Stimulated activated memory B cell treated with anti-CD40 and anti-IgM and Interleukin-4, amounts not matched to agents 10 μg/mL and 1 μg/mL and 100 μg/mL, for 72 hours (primary cell): ENCODE measurements at regions not wholly inside any gene's neighbourhood (a gene's known extent, or its start where the extent isn't known, plus 50 kb on each side); places are given as distances from the start of the nearest gene placed in this dataset.
"Not testable (repeated sequence)": the region's sequence is repeated elsewhere in the genome, so short reads cannot be mapped to it uniquely, and the experiment has no call there.

Source experiments
- ATAC-seq: fragments of 150-1000 bp; cut with Tn5 transposase; 2 replicates; pipeline ENCODE4 v1.10.0; 2021
- H3K27ac Mint-ChIP-seq: one replicate; pipeline ENCODE4 v1.8.0; 2022; ENCODE audit warnings: mild to moderate bottlenecking, mixed read lengths
- H3K27me3 Mint-ChIP-seq: one replicate; pipeline ENCODE4 v1.8.0; 2022; ENCODE audit warnings: mixed read lengths
- H3K36me3 Mint-ChIP-seq: one replicate; pipeline ENCODE4 v1.8.0; 2022; ENCODE audit warnings: mixed read lengths
- H3K4me1 Mint-ChIP-seq: one replicate; pipeline ENCODE4 v1.8.0; 2022; ENCODE audit warnings: mixed read lengths
- H3K4me3 Mint-ChIP-seq: one replicate; pipeline ENCODE4 v1.8.0; 2022; ENCODE audit warnings: mild to moderate bottlenecking, moderate library complexity, mixed read lengths
- H3K9me3 Mint-ChIP-seq: one replicate; pipeline ENCODE4 v1.8.0; 2022; ENCODE audit warnings: mixed read lengths

- H3K4me1 Mint-ChIP-seq, result no peaks in the 10 kb centered on the region
- ATAC-seq, result no peak
- H3K9me3 Mint-ChIP-seq, result peaks cover 4% of the 10 kb centered on the region
- no peaks in the 10 kb centered on the region for H3K27me3 Mint-ChIP-seq
- no peak overlapping the region for H3K4me3 Mint-ChIP-seq
- H3K36me3 Mint-ChIP-seq, result no peaks in the 10 kb centered on the region
- no peak overlapping the region for H3K27ac Mint-ChIP-seq
These were observed 527.2 kb upstream of the EPHA5 start for GRCh38 chr4:66197451-66197850.

GRCh38 chr4:66193487-66193886 lies 523.2 kb upstream of the EPHA5 start:
- no peak overlapping the region for H3K27ac Mint-ChIP-seq
- H3K4me3 Mint-ChIP-seq, result no peak overlapping the region
- H3K36me3 Mint-ChIP-seq, result no peaks in the 10 kb centered on the region
- no peaks in the 10 kb centered on the region for H3K27me3 Mint-ChIP-seq
- ATAC-seq, result no peak
- H3K4me1 Mint-ChIP-seq, result no peaks in the 10 kb centered on the region
- no peaks in the 10 kb centered on the region for H3K9me3 Mint-ChIP-seq

- no peak for ATAC-seq
- Mint-ChIP-seq H3K4me1 (no peaks in the 10 kb centered on the region), H3K9me3 (no peaks in the 10 kb centered on the region), H3K4me3 (no peak overlapping the region), H3K36me3 (no peaks in the 10 kb centered on the region), H3K27me3 (no peaks in the 10 kb centered on the region), H3K27ac (no peak overlapping the region)
These were observed 517.0 kb upstream of the EPHA5 start for GRCh38 chr4:66187175-66187720.

- Mint-ChIP-seq H3K9me3 (peaks cover 4% of the 10 kb centered on the region), H3K4me1 (no peaks in the 10 kb centered on the region), H3K36me3 (no peaks in the 10 kb centered on the region), H3K27ac (no peak overlapping the region), H3K27me3 (no peaks in the 10 kb centered on the region), H3K4me3 (no peak overlapping the region)
- no peak for ATAC-seq
These were observed 515.8 kb upstream of the EPHA5 start for GRCh38 chr4:66186095-66186494.

GRCh38 chr4:66182636-66183035 lies 512.3 kb upstream of the EPHA5 start:
- H3K4me3 Mint-ChIP-seq, result no peak overlapping the region
- H3K9me3 Mint-ChIP-seq, result peaks cover 8% of the 10 kb centered on the region
- H3K27ac Mint-ChIP-seq, result no peak overlapping the region
- no peaks in the 10 kb centered on the region for H3K4me1 Mint-ChIP-seq
- no peaks in the 10 kb centered on the region for H3K27me3 Mint-ChIP-seq
- H3K36me3 Mint-ChIP-seq, result no peaks in the 10 kb centered on the region
- ATAC-seq, result no peak

GRCh38 chr4:66178906-66179305 lies 508.6 kb upstream of the EPHA5 start:
- Mint-ChIP-seq H3K4me3 (no peak overlapping the region), H3K9me3 (peaks cover 14% of the 10 kb centered on the region), H3K4me1 (no peaks in the 10 kb centered on the region), H3K27ac (no peak overlapping the region), H3K36me3 (no peaks in the 10 kb centered on the region), H3K27me3 (no peaks in the 10 kb centered on the region)
- peak; percentile 27 for ATAC-seq

GRCh38 chr4:66169341-66169740 lies 499.1 kb upstream of the EPHA5 start:
- Mint-ChIP-seq H3K4me3 (no peak overlapping the region), H3K36me3 (no peaks in the 10 kb centered on the region), H3K27ac (no peak overlapping the region), H3K9me3 (peaks cover 9% of the 10 kb centered on the region), H3K27me3 (no peaks in the 10 kb centered on the region), H3K4me1 (no peaks in the 10 kb centered on the region)
- no peak for ATAC-seq

GRCh38 chr4:66164869-66165268 lies 494.6 kb upstream of the EPHA5 start:
- no peak overlapping the region for H3K27ac Mint-ChIP-seq
- peaks cover 5% of the 10 kb centered on the region for H3K9me3 Mint-ChIP-seq
- no peaks in the 10 kb centered on the region for H3K27me3 Mint-ChIP-seq
- no peak for ATAC-seq
- no peaks in the 10 kb centered on the region for H3K36me3 Mint-ChIP-seq
- H3K4me3 Mint-ChIP-seq, result no peak overlapping the region
- H3K4me1 Mint-ChIP-seq, result no peaks in the 10 kb centered on the region

- ATAC-seq, result no peak
- no peak overlapping the region for H3K4me3 Mint-ChIP-seq
- no peak overlapping the region for H3K27ac Mint-ChIP-seq
- H3K27me3 Mint-ChIP-seq, result no peaks in the 10 kb centered on the region
- peaks cover 6% of the 10 kb centered on the region for H3K9me3 Mint-ChIP-seq
- no peaks in the 10 kb centered on the region for H3K4me1 Mint-ChIP-seq
- no peaks in the 10 kb centered on the region for H3K36me3 Mint-ChIP-seq
These were observed 490.3 kb upstream of the EPHA5 start for GRCh38 chr4:66160606-66161005.

- H3K36me3 Mint-ChIP-seq, result no peaks in the 10 kb centered on the region
- no peak overlapping the region for H3K4me3 Mint-ChIP-seq
- peaks cover 5% of the 10 kb centered on the region for H3K9me3 Mint-ChIP-seq
- no peak for ATAC-seq
- no peaks in the 10 kb centered on the region for H3K4me1 Mint-ChIP-seq
- no peaks in the 10 kb centered on the region for H3K27me3 Mint-ChIP-seq
- H3K27ac Mint-ChIP-seq, result no peak overlapping the region
These were observed 487.3 kb upstream of the EPHA5 start for GRCh38 chr4:66157594-66157993.

GRCh38 chr4:66130042-66130441 lies 459.8 kb upstream of the EPHA5 start:
- Mint-ChIP-seq H3K27ac (no peak overlapping the region), H3K9me3 (no peaks in the 10 kb centered on the region), H3K27me3 (no peaks in the 10 kb centered on the region), H3K4me3 (no peak overlapping the region), H3K36me3 (no peaks in the 10 kb centered on the region), H3K4me1 (no peaks in the 10 kb centered on the region)
- no peak for ATAC-seq

- H3K36me3 Mint-ChIP-seq, result no peaks in the 10 kb centered on the region
- peaks cover 4% of the 10 kb centered on the region for H3K9me3 Mint-ChIP-seq
- H3K4me3 Mint-ChIP-seq, result no peak overlapping the region
- H3K27me3 Mint-ChIP-seq, result no peaks in the 10 kb centered on the region
- no peaks in the 10 kb centered on the region for H3K4me1 Mint-ChIP-seq
- no peak overlapping the region for H3K27ac Mint-ChIP-seq
- no peak for ATAC-seq
These were observed 453.6 kb upstream of the EPHA5 start for GRCh38 chr4:66123831-66124413.

GRCh38 chr4:66123190-66123589 lies 452.9 kb upstream of the EPHA5 start:
- peaks cover 4% of the 10 kb centered on the region for H3K9me3 Mint-ChIP-seq
- H3K4me3 Mint-ChIP-seq, result no peak overlapping the region
- ATAC-seq, result no peak
- no peaks in the 10 kb centered on the region for H3K27me3 Mint-ChIP-seq
- no peaks in the 10 kb centered on the region for H3K4me1 Mint-ChIP-seq
- no peaks in the 10 kb centered on the region for H3K36me3 Mint-ChIP-seq
- no peak overlapping the region for H3K27ac Mint-ChIP-seq

- H3K4me1 Mint-ChIP-seq, H3K4me3 Mint-ChIP-seq, H3K9me3 Mint-ChIP-seq, H3K36me3 Mint-ChIP-seq, H3K27ac Mint-ChIP-seq, ATAC-seq, H3K27me3 Mint-ChIP-seq: not testable (repeated sequence)
These were observed 444.9 kb upstream of the EPHA5 start for GRCh38 chr4:66115231-66115630.

GRCh38 chr4:66108898-66109297 lies 438.6 kb upstream of the EPHA5 start:
- H3K4me3 Mint-ChIP-seq, result no peak overlapping the region
- no peak for ATAC-seq
- no peaks in the 10 kb centered on the region for H3K36me3 Mint-ChIP-seq
- H3K27me3 Mint-ChIP-seq, result no peaks in the 10 kb centered on the region
- no peaks in the 10 kb centered on the region for H3K4me1 Mint-ChIP-seq
- H3K27ac Mint-ChIP-seq, result no peak overlapping the region
- H3K9me3 Mint-ChIP-seq, result peaks cover 4% of the 10 kb centered on the region

GRCh38 chr4:66097218-66097617 lies 426.9 kb upstream of the EPHA5 start:
- Mint-ChIP-seq H3K27ac (no peak overlapping the region), H3K36me3 (no peaks in the 10 kb centered on the region), H3K4me3 (no peak overlapping the region), H3K4me1 (no peaks in the 10 kb centered on the region), H3K9me3 (peaks cover 5% of the 10 kb centered on the region), H3K27me3 (no peaks in the 10 kb centered on the region)
- no peak for ATAC-seq

- no peaks in the 10 kb centered on the region for H3K4me1 Mint-ChIP-seq
- peaks cover 5% of the 10 kb centered on the region for H3K9me3 Mint-ChIP-seq
- no peaks in the 10 kb centered on the region for H3K36me3 Mint-ChIP-seq
- H3K27ac Mint-ChIP-seq, result no peak overlapping the region
- no peak overlapping the region for H3K4me3 Mint-ChIP-seq
- H3K27me3 Mint-ChIP-seq, result no peaks in the 10 kb centered on the region
- ATAC-seq, result no peak
These were observed 424.8 kb upstream of the EPHA5 start for GRCh38 chr4:66095065-66095464.
